ENCODE measurements at regions not wholly inside any gene's neighbourhood (a gene's known extent, or its start where the extent isn't known, plus 50 kb on each side); places are given as distances from the start of the nearest gene placed in this dataset.

DNA sequence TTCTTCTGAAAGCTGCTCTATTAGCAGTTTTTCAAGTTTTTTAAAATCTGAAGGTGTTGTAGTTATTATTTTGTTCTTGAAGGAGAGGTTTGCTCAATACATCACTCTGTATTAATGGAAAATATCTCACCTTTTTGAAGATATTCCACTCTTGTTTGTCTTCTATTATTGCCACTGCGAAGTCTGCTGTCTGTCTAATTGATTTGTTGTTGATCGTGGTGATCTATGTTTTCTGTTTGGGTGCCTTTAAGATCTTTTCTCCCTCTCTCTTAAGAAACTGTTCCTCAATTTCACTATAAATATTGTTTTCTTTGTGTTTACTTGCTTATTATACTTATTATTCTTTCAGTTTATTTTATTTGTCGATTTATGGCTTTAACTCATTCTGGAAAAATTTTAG lies 64.9 kb upstream of the FZD8 start:
- no peaks in the 10 kb centered on the region for H3K27me3 ChIP-seq (ENCODE audit: control insufficient read depth, insufficient read depth, low read length)
- no peak overlapping the region for H3K27ac Mint-ChIP-seq
- WGBS (ENCODE audit: insufficient coverage), result no CpG with 5 or more reads among the region's 3 CpGs
- no peaks in the 10 kb centered on the region for H3K36me3 Mint-ChIP-seq
- H3K36me3 ChIP-seq (ENCODE audit: control insufficient read depth, insufficient read depth, low read length), result no peaks in the 10 kb centered on the region
- DNase-seq (no peak), ATAC-seq (no peak)
- no peaks in the 10 kb centered on the region for H3K4me1 Mint-ChIP-seq
- intact Hi-C loops (cut with micrococcal nuclease), result no loop called here
- peaks cover 2 to 6% of the 10 kb centered on the region in 2 donors for H3K9me3 Mint-ChIP-seq
- no peak overlapping the region for H3K4me3 Mint-ChIP-seq
- H3K9me3 ChIP-seq (ENCODE audit: control insufficient read depth, insufficient read depth, low read length), result no peaks in the 10 kb centered on the region
- H3K4me3 ChIP-seq (ENCODE audit: low read length), result no peak overlapping the region
- H3K27me3 Mint-ChIP-seq (ENCODE audit: low read depth in 2 of 2), result no peaks in the 10 kb centered on the region
- no peaks in the 10 kb centered on the region for H3K4me1 ChIP-seq (ENCODE audit: control insufficient read depth, insufficient read depth, low read length)
- TF ChIP-seq, protein P1, sequence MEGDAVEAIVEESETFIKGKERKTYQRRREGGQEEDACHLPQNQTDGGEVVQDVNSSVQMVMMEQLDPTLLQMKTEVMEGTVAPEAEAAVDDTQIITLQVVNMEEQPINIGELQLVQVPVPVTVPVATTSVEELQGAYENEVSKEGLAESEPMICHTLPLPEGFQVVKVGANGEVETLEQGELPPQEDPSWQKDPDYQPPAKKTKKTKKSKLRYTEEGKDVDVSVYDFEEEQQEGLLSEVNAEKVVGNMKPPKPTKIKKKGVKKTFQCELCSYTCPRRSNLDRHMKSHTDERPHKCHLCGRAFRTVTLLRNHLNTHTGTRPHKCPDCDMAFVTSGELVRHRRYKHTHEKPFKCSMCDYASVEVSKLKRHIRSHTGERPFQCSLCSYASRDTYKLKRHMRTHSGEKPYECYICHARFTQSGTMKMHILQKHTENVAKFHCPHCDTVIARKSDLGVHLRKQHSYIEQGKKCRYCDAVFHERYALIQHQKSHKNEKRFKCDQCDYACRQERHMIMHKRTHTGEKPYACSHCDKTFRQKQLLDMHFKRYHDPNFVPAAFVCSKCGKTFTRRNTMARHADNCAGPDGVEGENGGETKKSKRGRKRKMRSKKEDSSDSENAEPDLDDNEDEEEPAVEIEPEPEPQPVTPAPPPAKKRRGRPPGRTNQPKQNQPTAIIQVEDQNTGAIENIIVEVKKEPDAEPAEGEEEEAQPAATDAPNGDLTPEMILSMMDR (IDR thresholded peaks at IDR 0.05), result no peak
- no peak overlapping the region for H3K27ac ChIP-seq (ENCODE audit: low read length)

DNA sequence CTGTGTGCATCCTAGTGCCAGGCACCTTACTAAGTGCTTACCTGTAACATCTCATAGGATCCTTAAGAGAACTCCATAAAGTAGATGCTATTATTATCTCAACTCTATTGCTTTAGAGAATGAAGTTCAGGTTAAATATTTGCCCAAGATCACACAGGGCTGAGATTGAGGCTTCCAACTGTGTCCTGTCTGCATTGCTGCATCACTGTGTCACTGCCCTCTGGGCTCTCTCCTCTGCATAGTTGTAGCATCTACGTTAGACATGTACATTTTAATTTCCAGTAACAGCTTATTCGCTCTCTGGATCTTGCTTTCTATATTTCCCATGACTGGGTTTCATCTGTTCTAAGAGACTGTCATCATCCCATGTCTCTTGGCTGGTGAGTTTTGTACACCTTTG lies 63.6 kb upstream of the FZD8 start:
- no peak overlapping the region for H3K4me3 Mint-ChIP-seq
- H3K4me3 ChIP-seq (ENCODE audit: low read length), result no peak overlapping the region
- no peaks in the 10 kb centered on the region for H3K27me3 ChIP-seq (ENCODE audit: control insufficient read depth, insufficient read depth, low read length)
- peaks cover 2% of the 10 kb centered on the region in 2 donors for H3K9me3 Mint-ChIP-seq
- no peaks in the 10 kb centered on the region for H3K36me3 ChIP-seq (ENCODE audit: control insufficient read depth, insufficient read depth, low read length)
- no peak for ATAC-seq
- H3K27ac Mint-ChIP-seq, result no peak overlapping the region
- no peak for DNase-seq
- no peaks in the 10 kb centered on the region for H3K4me1 ChIP-seq (ENCODE audit: control insufficient read depth, insufficient read depth, low read length)
- H3K9me3 ChIP-seq (ENCODE audit: control insufficient read depth, insufficient read depth, low read length), result no peaks in the 10 kb centered on the region
- intact Hi-C loops (cut with micrococcal nuclease), result no loop called here
- no peaks in the 10 kb centered on the region for H3K4me1 Mint-ChIP-seq
- H3K27ac ChIP-seq (ENCODE audit: low read length), result no peak overlapping the region
- TF ChIP-seq, protein P1 (IDR thresholded peaks at IDR 0.05), result no peak
- no peaks in the 10 kb centered on the region for H3K36me3 Mint-ChIP-seq
- H3K27me3 Mint-ChIP-seq (ENCODE audit: low read depth in 2 of 2), result peaks cover 0 to 2% of the 10 kb centered on the region in 2 donors
- WGBS (ENCODE audit: insufficient coverage), result 87% methylated on average over 2 of the region's 2 CpGs

DNA sequence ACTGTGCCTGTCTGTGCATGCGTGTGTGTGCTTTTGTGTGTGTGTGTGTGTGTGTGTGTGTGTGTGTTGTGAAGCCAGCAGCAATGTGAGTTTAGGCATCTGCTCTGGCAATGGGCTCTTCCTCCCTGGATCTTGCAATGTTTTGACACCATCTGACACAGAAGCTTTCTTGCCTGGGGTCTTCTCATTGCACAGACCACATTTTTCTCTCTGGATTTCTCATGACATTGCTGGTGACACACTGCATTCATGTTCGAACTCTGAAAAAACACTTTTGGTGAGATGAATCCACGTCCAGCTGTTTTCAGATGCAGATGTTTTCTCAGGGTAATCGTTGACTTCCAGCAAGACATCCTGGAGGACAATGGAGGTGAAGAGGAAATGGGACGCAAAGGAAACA lies 63.0 kb upstream of the FZD8 start:
- peaks cover 0 to 2% of the 10 kb centered on the region in 2 donors for H3K27me3 Mint-ChIP-seq (ENCODE audit: low read depth in 2 of 2)
- TF ChIP-seq, protein P1 (IDR thresholded peaks at IDR 0.05), result no peak
- WGBS (ENCODE audit: insufficient coverage), result 73% methylated on average over 5 of the region's 5 CpGs

DNA sequence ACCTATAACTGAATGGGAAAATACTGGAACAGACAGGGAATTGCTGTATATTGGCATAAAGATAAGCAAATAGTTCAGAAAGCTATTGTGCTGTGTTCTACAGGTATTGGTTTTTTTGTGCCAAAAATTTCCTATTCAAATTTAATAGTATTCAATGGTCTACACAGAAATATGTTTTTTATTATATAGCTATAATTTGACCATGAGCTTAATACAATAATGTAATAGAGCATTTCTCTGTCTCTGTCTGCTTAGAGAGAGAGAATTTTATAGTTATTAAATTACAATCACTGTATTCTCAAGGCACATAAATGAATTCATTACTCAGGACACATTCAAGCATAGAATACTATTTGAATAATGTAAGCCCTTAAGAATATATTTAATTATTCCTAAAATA lies 62.3 kb upstream of the FZD8 start:
- Mint-ChIP-seq H3K4me3 (no peak overlapping the region), H3K4me1 (no peaks in the 10 kb centered on the region), H3K9me3 (peaks cover 2% of the 10 kb centered on the region in 2 donors), H3K27ac (no peak overlapping the region), H3K36me3 (no peaks in the 10 kb centered on the region), H3K27me3 (ENCODE audit: low read depth in 2 of 2) (peaks cover 0 to 2% of the 10 kb centered on the region in 2 donors)
- Histone ChIP-seq H3K36me3 (ENCODE audit: control insufficient read depth, insufficient read depth, low read length) (no peaks in the 10 kb centered on the region), H3K9me3 (ENCODE audit: control insufficient read depth, insufficient read depth, low read length) (no peaks in the 10 kb centered on the region), H3K4me3 (ENCODE audit: low read length) (no peak overlapping the region), H3K27me3 (ENCODE audit: control insufficient read depth, insufficient read depth, low read length) (no peaks in the 10 kb centered on the region), H3K4me1 (ENCODE audit: control insufficient read depth, insufficient read depth, low read length) (no peaks in the 10 kb centered on the region), H3K27ac (ENCODE audit: low read length) (no peak overlapping the region)
- TF ChIP-seq, protein P1 (IDR thresholded peaks at IDR 0.05), result no peak
- intact Hi-C loops (cut with micrococcal nuclease), result no loop called here
- ATAC-seq (no peak), DNase-seq (no peak)

More for the DNA sequence above, 63.0 kb upstream of the FZD8 start:
- Histone ChIP-seq H3K4me3 (ENCODE audit: low read length) (no peak overlapping the region), H3K4me1 (ENCODE audit: control insufficient read depth, insufficient read depth, low read length) (no peaks in the 10 kb centered on the region), H3K36me3 (ENCODE audit: control insufficient read depth, insufficient read depth, low read length) (no peaks in the 10 kb centered on the region), H3K27me3 (ENCODE audit: control insufficient read depth, insufficient read depth, low read length) (no peaks in the 10 kb centered on the region), H3K9me3 (ENCODE audit: control insufficient read depth, insufficient read depth, low read length) (no peaks in the 10 kb centered on the region), H3K27ac (ENCODE audit: low read length) (no peak overlapping the region)
- Mint-ChIP-seq H3K4me3 (no peak overlapping the region), H3K36me3 (no peaks in the 10 kb centered on the region), H3K9me3 (peaks cover 2% of the 10 kb centered on the region in 2 donors), H3K27ac (no peak overlapping the region), H3K4me1 (no peaks in the 10 kb centered on the region)
- ATAC-seq (no peak), DNase-seq (no peak)
- intact Hi-C loops (cut with micrococcal nuclease), result no loop called here

Data from natural killer cell (primary cell).